NCI-H2196 (cell line): ENCODE measurements at regions not wholly inside any gene's neighbourhood (a gene's known extent, or its start where the extent isn't known, plus 50 kb on each side); places are given as distances from the start of the nearest gene placed in this dataset.

Experiments
- DNase-seq: peaks from one replicate; lab custom pipeline; 2025; ENCODE audit not compliant: unreplicated experiment; lab: John Stamatoyannopoulos, UW

DNA sequence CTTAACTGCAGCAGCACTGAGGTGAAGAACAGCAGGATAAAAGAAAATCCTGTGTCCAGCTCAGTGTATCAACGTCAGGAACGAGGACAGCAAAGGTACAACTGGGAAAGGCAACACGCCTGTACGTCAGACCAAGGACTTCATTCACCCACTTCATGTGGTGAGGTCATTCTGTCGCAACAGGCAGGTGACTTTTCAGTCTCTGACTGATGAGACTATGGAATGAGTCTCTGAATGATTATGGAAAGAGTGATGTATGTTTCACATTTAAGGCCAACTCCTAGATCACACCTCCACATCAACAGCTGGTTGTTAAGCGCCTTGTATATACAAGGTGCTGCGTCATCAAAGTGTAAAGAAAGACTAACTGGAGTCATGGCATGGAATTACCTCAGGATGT is 297.6 kb upstream of the SP8 start:
- DNase-seq = no peak

GRCh38 chr7:21086688-21087087 is 300.0 kb upstream of the SP8 start:
- peak; percentile 86 for DNase-seq

DNA sequence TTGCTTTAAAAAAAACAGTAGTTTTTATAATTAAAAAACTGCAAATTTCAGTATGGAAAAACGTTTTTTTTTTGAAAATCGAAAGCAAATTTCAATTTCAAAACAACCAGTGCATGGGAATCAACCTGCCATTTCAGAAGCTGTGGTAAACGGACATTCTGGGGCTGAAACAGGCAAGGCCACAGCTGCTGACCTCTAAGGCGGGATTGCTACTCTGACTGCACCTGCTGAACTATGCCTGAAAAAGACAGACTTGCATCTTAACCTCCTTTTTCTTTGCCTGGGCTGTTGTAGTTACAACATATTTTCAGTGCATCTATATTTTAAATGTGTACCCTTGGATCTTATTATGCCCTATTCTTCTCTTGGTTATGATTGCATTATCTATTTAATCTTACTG is 303.0 kb upstream of the SP8 start:
- no peak for DNase-seq

- no peak for DNase-seq
These were observed 306.3 kb upstream of the SP8 start for GRCh38 chr7:21092766-21093702.

DNA sequence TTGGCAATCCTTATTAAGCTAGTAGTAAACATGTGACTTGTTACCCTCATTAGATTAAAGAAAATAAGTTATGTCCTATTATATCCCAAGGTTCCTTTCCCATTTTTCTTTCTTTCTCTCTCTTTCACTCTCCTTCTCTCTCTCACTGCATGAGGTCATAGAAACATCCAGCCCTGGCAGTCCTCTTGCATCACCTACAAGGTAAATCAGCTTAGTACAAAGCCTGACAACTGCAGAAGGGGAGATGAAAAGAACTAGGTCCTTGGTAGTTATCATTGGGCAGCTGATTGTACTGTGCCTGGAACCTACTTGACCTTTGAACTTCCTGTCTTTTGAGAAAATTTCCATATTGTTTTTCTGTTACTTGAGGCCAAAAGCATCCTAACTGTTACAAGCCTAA is 307.9 kb upstream of the SP8 start:
- no peak for DNase-seq

DNA sequence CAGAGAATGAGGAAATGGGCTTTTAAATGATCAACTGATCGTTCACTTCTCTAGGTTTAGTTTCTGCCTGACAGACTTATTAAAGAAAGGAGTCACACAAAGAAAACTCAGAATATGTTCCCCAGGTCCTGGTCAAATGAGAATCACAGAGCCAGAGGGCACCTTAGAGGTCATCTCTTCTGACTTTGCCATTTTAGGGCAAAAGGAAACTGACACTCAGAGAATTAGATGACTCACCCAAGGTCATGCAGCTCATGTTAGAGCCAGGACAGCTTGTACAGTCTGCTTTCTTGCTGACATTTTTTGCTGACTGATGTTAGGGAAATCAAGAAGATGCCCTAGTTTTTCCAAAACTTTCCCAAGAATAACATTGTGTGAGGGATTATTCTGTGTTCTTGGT is 312.7 kb upstream of the SP8 start:
- DNase-seq = no peak

DNA sequence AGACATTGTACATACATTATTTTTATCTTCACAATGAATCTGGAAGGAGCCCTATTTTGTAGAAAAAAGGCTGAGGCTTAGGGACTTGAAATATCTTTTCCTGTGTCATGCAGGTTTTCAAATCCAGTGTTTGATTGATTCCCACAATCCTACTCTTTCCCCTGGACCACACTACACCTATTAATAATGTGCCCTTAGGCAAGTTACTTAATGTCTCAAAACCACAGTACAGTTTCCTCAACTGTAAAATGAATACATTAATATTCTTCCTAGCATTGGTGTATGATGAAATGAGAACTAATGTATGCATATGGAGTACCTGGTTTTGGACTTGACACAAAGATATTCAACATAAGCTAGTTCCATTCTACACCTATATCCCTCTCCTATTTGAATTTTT is 313.3 kb upstream of the SP8 start:
- DNase-seq = no peak

DNA sequence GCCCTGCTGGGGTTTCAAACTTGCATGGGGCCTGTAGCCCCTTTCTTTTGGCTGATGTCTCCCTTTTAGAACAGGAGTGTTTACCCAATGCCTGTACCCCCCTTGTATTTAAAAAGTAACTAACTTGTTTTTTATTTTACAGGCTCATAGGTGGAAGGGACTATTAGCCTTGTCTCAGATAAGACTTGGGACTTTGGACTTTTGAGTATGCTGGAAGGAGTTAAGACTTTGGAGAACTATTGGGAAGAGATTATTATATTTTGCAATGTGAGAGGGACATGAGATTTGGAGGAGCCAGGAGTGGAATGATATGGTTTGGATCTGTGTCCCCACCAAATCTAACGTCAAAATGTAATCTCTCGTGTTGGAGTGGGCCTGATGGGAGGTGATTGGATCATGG is 314.9 kb upstream of the SP8 start:
- no peak for DNase-seq

DNA sequence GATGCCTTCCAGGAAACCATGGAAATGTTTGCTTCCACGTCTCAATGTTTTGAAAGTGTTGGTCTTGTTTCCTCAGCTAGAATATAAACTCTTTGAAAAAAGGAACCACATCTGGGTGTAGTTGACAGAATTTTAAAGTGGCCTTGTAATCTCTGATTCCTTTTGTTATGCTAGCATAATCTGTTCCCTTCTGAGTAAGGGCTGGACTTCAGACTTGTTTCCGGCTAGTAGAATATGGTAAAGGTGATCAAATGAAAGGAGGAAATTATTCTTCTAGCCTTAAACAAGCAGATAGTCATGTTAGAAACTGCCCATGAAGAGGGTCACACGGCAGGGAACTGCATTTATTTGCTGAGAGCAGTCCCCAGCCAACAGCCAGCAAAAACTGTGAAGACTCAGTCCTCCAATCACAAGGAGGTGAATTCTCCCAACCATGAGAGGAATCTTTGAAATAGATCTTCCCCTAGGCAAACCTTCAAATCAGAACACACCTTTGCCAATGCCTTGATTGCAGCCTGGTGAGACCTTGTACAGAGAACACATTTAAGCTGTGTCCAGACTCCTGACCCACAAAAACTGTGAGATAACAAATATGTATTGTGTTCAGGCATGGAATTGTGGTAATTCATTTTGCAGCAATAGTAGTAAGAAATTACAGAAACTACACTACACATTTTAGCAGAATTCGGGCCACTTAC is 316.9 kb upstream of the SP8 start:
- DNase-seq = no peak

GRCh38 chr7:21104124-21104500 is 317.4 kb upstream of the SP8 start:
- no peak for DNase-seq

DNA sequence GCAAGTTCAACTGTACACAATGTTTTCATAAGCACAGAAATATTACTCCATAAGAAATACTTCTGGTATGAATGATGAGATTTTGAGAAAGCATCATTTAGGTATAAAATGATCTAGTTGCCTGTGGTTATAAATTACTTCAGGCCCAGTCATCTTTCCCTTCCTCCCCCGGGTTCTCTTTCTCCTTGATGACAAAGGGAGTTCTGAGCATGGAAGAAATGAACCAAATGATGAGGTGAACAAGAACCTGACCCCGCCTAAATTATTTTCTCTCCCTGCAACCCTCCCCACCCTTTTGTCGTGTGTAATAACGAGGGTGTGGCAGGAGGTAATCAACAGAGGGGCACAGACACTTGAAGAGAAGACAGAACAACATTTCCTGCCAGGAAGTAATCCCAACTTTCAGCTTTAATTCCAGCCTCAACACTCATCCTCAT is 319.6 kb upstream of the SP8 start:
- DNase-seq = no peak

GRCh38 chr7:21107101-21107500 is 320.4 kb upstream of the SP8 start:
- no peak for DNase-seq

DNA sequence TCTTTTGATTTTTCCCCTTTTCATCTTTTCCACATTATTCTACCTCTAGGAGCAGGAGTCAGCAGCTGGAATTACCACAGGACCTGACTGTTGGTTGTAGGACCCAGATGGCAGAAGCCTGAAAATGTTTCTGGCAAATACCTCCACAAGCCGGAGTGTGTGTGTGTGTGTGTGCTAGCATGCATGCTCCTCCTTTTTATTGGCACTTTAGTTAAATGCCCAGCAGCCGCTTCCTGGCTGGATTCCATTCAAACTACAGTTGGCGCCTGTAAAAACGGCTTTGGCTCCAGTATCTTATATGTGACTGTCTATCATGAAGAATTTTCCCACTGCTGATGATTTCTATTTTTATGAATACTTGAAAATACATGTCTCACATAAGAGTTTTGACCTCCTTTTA is 319.7 kb upstream of the SP4 start:
- peak; percentile 71 for DNase-seq

DNA sequence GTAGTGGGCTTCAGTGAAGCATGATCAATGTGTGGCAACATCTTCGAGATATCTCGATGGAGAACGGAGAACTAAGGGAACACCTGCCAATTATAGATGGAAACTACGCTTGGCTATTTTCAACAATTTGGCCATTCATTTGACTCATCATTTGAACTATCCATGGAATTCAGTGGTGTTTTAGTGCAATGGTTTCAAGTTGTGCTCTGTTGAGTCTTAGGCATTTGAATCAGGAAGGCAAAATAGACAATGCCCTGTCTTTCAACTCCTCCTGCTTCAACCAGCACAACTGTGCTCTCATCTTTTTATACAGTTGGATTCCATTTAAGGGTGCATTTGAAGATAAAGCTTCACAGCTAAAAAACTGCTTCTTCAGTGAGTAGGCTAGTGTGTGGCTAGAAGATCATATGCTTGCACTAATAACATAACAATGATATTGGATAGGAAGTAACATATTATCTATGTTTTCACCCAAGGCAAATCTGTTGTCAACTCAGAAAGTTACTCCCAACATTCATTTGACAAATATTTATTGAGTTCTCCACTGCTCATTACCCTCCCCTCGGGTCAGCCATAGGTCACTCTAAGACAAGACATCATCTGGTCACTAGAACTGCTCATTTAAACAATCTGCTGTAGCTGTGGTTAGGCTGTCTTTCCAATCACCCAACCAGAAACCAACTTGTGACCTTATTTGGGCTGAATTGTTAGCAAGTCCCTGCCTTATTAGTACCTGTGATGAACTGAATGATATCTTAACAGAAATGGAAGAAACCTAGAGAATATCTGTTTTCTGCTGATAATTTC is 314.1 kb upstream of the SP4 start:
- no peak for DNase-seq

GRCh38 chr7:21123586-21123985 is 304.3 kb upstream of the SP4 start:
- no peak for DNase-seq

DNA sequence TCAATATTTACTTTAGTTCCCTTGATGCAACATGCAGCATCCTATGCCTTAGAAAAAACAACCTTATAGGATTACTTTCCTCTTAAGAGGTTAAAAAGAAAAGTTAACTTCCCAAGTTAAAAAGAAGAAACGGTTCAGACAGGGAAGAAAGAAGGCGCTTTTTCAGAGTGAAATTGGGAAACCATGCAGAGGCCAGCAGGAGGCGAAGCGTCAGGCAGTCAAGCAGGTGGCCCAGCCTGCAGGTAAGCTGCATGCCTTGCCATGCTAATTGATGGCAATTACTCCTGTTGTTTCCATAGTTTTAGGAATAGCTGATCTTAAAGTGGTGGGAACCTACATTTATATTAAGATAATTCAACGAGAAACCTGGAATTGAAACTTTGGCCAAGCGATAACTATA is 302.6 kb upstream of the SP4 start:
- DNase-seq = no peak

DNA sequence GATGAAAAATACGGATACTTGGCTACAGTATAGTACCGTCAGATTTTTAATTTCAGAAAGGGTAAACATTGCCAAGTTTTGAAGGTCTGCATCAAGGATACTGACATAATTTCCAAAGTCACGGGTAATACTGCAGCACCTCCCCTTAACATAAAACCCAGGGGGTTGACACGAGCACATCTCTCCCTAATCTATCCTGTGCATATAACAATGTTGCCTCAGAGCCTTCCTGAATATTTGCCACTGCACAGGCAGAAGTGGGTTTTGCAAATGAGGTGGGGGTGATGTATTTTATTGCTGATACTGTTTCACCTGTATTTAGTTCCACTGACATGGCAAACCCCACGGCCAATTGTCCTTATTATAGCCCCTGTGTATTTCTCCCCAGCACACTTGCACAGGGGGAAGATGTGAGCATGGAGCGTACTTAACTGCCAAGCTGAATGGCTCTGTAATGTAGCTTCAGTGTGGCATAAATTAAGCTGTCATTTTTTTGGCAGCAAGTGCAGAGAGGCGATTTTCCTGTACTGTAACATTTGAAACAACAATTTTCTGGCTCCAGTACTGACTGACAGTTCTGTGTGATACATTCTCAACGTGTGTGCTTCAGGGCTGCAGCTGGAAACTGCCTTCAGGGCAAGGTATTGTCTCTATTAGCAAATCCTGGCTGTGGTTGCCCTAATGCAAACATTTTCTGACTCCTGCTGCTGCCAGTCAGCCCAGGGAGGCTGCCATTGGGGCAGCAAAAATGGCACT is 299.6 kb upstream of the SP4 start:
- DNase-seq = peak; percentile 36

DNA sequence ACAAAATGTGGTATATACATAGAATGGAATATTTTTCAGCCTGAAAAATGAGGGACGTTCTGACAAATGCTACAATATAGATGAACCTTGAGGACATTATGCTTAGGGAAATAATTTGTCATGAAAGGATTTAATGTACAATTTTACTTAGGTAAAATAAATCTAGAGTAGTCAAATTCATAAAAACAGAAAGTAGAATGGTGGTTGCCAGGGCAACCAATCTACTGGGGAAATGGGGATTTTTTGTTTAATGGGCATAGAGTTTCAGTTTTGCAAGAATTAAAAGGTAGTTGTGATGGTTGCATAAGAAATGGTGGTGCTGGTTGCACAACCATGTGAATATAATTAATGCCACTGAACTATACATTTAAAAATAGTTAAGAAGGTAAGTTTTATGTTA is 296.0 kb upstream of the SP4 start:
- DNase-seq = no peak

DNA sequence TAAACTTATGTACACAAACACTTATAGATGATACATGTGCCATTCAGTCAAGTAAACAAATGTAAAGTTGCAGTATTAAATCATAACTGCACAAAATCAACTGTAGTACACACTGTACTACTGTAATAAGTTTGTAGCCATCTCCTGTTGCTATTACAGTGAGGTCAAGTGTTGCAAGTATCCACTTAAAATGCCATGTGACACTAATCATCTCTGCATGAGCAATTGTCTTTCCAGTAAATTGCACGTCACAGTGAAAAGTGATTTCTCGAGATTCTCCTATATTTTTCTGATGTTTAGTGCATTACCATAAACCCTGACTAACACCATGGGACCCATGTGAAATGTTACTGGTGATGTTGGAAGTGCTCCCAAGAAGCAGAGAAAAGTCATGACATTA is 293.3 kb upstream of the SP4 start:
- no peak for DNase-seq

DNA sequence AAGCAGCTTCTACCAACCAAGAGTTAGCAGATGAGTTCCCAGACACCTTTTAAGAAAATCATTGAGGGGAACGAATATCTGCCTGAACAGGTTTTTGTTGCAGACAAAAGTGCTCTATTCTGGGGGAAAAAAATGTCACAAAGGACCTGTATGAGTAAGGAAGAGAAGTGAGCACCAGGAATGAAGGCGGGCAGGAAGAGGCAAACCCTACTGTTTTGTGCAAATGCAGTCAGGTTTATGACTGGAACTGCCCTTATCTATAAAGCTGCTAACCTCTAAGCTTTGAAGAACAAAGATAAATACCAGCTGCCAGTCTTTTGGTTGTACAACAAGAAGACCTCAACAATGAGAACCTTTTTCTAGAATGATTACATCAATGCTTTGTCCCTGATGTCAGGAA is 292.4 kb upstream of the SP4 start:
- no peak for DNase-seq

DNA sequence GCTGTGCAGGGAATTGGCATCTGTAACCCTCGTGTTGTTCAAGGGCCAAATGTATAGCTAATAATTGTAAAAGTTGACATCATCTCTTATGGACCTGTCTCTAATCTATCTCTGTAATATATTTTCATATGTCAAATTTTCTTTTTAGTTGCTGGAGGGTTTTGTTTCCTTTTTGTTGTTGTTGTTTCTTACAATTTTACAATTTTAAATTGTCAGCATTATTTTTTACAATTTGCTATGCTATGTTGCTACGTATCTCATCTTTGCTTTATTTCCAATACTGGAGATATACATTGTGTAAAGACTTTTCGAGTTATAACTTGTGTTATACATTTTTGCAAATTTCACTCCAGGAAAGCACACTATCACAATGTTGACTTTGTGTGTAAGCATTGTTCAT is 290.2 kb upstream of the SP4 start:
- no peak for DNase-seq
